ENCODE measurements at regions not wholly inside any gene's neighbourhood (a gene's known extent, or its start where the extent isn't known, plus 50 kb on each side); places are given as distances from the start of the nearest gene placed in this dataset.

- Histone ChIP-seq H3K4me1 (ENCODE audit: control insufficient read depth, insufficient read depth, low read length, unreplicated experiment) (no peaks in the 10 kb centered on the region), H2AFZ (ENCODE audit: low read length, unreplicated experiment) (no peak overlapping the region), H3K36me3 (ENCODE audit: insufficient read depth, low read length) (no peaks in the 10 kb centered on the region), H3K4me3 (ENCODE audit: low read depth, low read length) (no peak overlapping the region), H3K27me3 (ENCODE audit: insufficient read depth, low read length) (no peaks in the 10 kb centered on the region), H3K79me2 (ENCODE audit: control insufficient read depth, insufficient read depth, low read length, unreplicated experiment) (no peaks in the 10 kb centered on the region), H3K27ac (ENCODE audit: low read depth, low read length) (no peak overlapping the region)
Observed at GRCh38 chr6:170045981-170046667, 244.8 kb downstream of the DLL1 start.

- no peak overlapping the region for H2AFZ ChIP-seq (ENCODE audit: low read length, unreplicated experiment)
- H3K27ac ChIP-seq (ENCODE audit: low read depth, low read length): no peak overlapping the region
- no peaks in the 10 kb centered on the region for H3K4me1 ChIP-seq (ENCODE audit: control insufficient read depth, insufficient read depth, low read length, unreplicated experiment)
- no peaks in the 10 kb centered on the region for H3K36me3 ChIP-seq (ENCODE audit: insufficient read depth, low read length)
- H3K27me3 ChIP-seq (ENCODE audit: insufficient read depth, low read length): no peaks in the 10 kb centered on the region
- H3K79me2 ChIP-seq (ENCODE audit: control insufficient read depth, insufficient read depth, low read length, unreplicated experiment): no peaks in the 10 kb centered on the region
- no peak overlapping the region for H3K4me3 ChIP-seq (ENCODE audit: low read depth, low read length)
Observed at GRCh38 chr6:170045563-170045960, 245.3 kb downstream of the DLL1 start.

- Histone ChIP-seq H3K4me3 (ENCODE audit: low read depth, low read length) (no peak overlapping the region), H3K27me3 (ENCODE audit: insufficient read depth, low read length) (no peaks in the 10 kb centered on the region), H3K27ac (ENCODE audit: low read depth, low read length) (no peak overlapping the region), H3K79me2 (ENCODE audit: control insufficient read depth, insufficient read depth, low read length, unreplicated experiment) (no peaks in the 10 kb centered on the region), H3K36me3 (ENCODE audit: insufficient read depth, low read length) (no peaks in the 10 kb centered on the region), H2AFZ (ENCODE audit: low read length, unreplicated experiment) (no peak overlapping the region), H3K4me1 (ENCODE audit: control insufficient read depth, insufficient read depth, low read length, unreplicated experiment) (no peaks in the 10 kb centered on the region)
Observed at GRCh38 chr6:170044836-170045562, 245.9 kb downstream of the DLL1 start.

GRCh38 chr6:170043881-170044790 is 246.7 kb downstream of the DLL1 start:
- H3K27me3 ChIP-seq (ENCODE audit: insufficient read depth, low read length): no peaks in the 10 kb centered on the region
- H3K79me2 ChIP-seq (ENCODE audit: control insufficient read depth, insufficient read depth, low read length, unreplicated experiment): no peaks in the 10 kb centered on the region
- H3K36me3 ChIP-seq (ENCODE audit: insufficient read depth, low read length): no peaks in the 10 kb centered on the region
- H3K27ac ChIP-seq (ENCODE audit: low read depth, low read length): no peak overlapping the region
- no peak overlapping the region for H3K4me3 ChIP-seq (ENCODE audit: low read depth, low read length)
- H2AFZ ChIP-seq (ENCODE audit: low read length, unreplicated experiment): no peak overlapping the region
- H3K4me1 ChIP-seq (ENCODE audit: control insufficient read depth, insufficient read depth, low read length, unreplicated experiment): no peaks in the 10 kb centered on the region

GRCh38 chr6:170043150-170043819 is 247.6 kb downstream of the DLL1 start:
- H3K4me3 ChIP-seq (ENCODE audit: low read depth, low read length): no peak overlapping the region
- H3K27me3 ChIP-seq (ENCODE audit: insufficient read depth, low read length): no peaks in the 10 kb centered on the region
- no peaks in the 10 kb centered on the region for H3K4me1 ChIP-seq (ENCODE audit: control insufficient read depth, insufficient read depth, low read length, unreplicated experiment)
- H2AFZ ChIP-seq (ENCODE audit: low read length, unreplicated experiment): no peak overlapping the region
- H3K79me2 ChIP-seq (ENCODE audit: control insufficient read depth, insufficient read depth, low read length, unreplicated experiment): no peaks in the 10 kb centered on the region
- H3K27ac ChIP-seq (ENCODE audit: low read depth, low read length): no peak overlapping the region
- no peaks in the 10 kb centered on the region for H3K36me3 ChIP-seq (ENCODE audit: insufficient read depth, low read length)

GRCh38 chr6:170042596-170043118 is 248.2 kb downstream of the DLL1 start:
- H3K4me3 ChIP-seq (ENCODE audit: low read depth, low read length): no peak overlapping the region
- no peaks in the 10 kb centered on the region for H3K27me3 ChIP-seq (ENCODE audit: insufficient read depth, low read length)
- H2AFZ ChIP-seq (ENCODE audit: low read length, unreplicated experiment): no peak overlapping the region
- no peaks in the 10 kb centered on the region for H3K79me2 ChIP-seq (ENCODE audit: control insufficient read depth, insufficient read depth, low read length, unreplicated experiment)
- H3K4me1 ChIP-seq (ENCODE audit: control insufficient read depth, insufficient read depth, low read length, unreplicated experiment): no peaks in the 10 kb centered on the region
- H3K27ac ChIP-seq (ENCODE audit: low read depth, low read length): no peak overlapping the region
- H3K36me3 ChIP-seq (ENCODE audit: insufficient read depth, low read length): no peaks in the 10 kb centered on the region

- Histone ChIP-seq H3K27me3 (ENCODE audit: insufficient read depth, low read length) (no peaks in the 10 kb centered on the region), H3K4me3 (ENCODE audit: low read depth, low read length) (no peak overlapping the region), H3K27ac (ENCODE audit: low read depth, low read length) (no peak overlapping the region), H3K79me2 (ENCODE audit: control insufficient read depth, insufficient read depth, low read length, unreplicated experiment) (no peaks in the 10 kb centered on the region), H3K4me1 (ENCODE audit: control insufficient read depth, insufficient read depth, low read length, unreplicated experiment) (no peaks in the 10 kb centered on the region), H2AFZ (ENCODE audit: low read length, unreplicated experiment) (no peak overlapping the region), H3K36me3 (ENCODE audit: insufficient read depth, low read length) (no peaks in the 10 kb centered on the region)
Observed at GRCh38 chr6:170042123-170042522, 248.8 kb downstream of the DLL1 start.

GRCh38 chr6:170041526-170041925 is 249.4 kb downstream of the DLL1 start:
- H2AFZ ChIP-seq (ENCODE audit: low read length, unreplicated experiment): no peak overlapping the region
- H3K79me2 ChIP-seq (ENCODE audit: control insufficient read depth, insufficient read depth, low read length, unreplicated experiment): no peaks in the 10 kb centered on the region
- H3K36me3 ChIP-seq (ENCODE audit: insufficient read depth, low read length): no peaks in the 10 kb centered on the region
- H3K27me3 ChIP-seq (ENCODE audit: insufficient read depth, low read length): no peaks in the 10 kb centered on the region
- H3K27ac ChIP-seq (ENCODE audit: low read depth, low read length): no peak overlapping the region
- H3K4me1 ChIP-seq (ENCODE audit: control insufficient read depth, insufficient read depth, low read length, unreplicated experiment): no peaks in the 10 kb centered on the region
- no peak overlapping the region for H3K4me3 ChIP-seq (ENCODE audit: low read depth, low read length)

GRCh38 chr6:170040906-170041305 is 250.0 kb downstream of the DLL1 start:
- Histone ChIP-seq H3K4me1 (ENCODE audit: control insufficient read depth, insufficient read depth, low read length, unreplicated experiment) (no peaks in the 10 kb centered on the region), H3K36me3 (ENCODE audit: insufficient read depth, low read length) (no peaks in the 10 kb centered on the region), H3K79me2 (ENCODE audit: control insufficient read depth, insufficient read depth, low read length, unreplicated experiment) (no peaks in the 10 kb centered on the region), H3K27ac (ENCODE audit: low read depth, low read length) (no peak overlapping the region), H2AFZ (ENCODE audit: low read length, unreplicated experiment) (no peak overlapping the region), H3K27me3 (ENCODE audit: insufficient read depth, low read length) (no peaks in the 10 kb centered on the region), H3K4me3 (ENCODE audit: low read depth, low read length) (no peak overlapping the region)

GRCh38 chr6:170040115-170040500 is 250.8 kb downstream of the DLL1 start:
- H3K36me3 ChIP-seq (ENCODE audit: insufficient read depth, low read length): no peaks in the 10 kb centered on the region
- no peak overlapping the region for H2AFZ ChIP-seq (ENCODE audit: low read length, unreplicated experiment)
- H3K4me1 ChIP-seq (ENCODE audit: control insufficient read depth, insufficient read depth, low read length, unreplicated experiment): no peaks in the 10 kb centered on the region
- H3K27me3 ChIP-seq (ENCODE audit: insufficient read depth, low read length): no peaks in the 10 kb centered on the region
- H3K4me3 ChIP-seq (ENCODE audit: low read depth, low read length): no peak overlapping the region
- H3K79me2 ChIP-seq (ENCODE audit: control insufficient read depth, insufficient read depth, low read length, unreplicated experiment): no peaks in the 10 kb centered on the region
- H3K27ac ChIP-seq (ENCODE audit: low read depth, low read length): no peak overlapping the region
